Effector memory CD4-positive, alpha-beta T cell (primary cell): ENCODE measurements at regions not wholly inside any gene's neighbourhood (a gene's known extent, or its start where the extent isn't known, plus 50 kb on each side); places are given as distances from the start of the nearest gene placed in this dataset.

Experiments
- DNase-seq, 3 donors: peaks; one replicate each; pipeline ENCODE4 v3.0.0-alpha.2; 2020
- H3K27ac ChIP-seq: 2 replicates; pipeline ENCODE4 v1.7.0; 2013; ENCODE audit warnings: mild to moderate bottlenecking, low read length, moderate library complexity; ENCODE audit not compliant: insufficient read depth, poor library complexity, severe bottlenecking
- H3K27me3 ChIP-seq: replicated peaks from 2 replicates; pipeline ENCODE4 v1.7.0; 2013; ENCODE audit warnings: mild to moderate bottlenecking, low read length; ENCODE audit not compliant: insufficient read depth, control insufficient read depth, poor library complexity, severe bottlenecking
- H3K36me3 ChIP-seq: 2 replicates; pipeline ENCODE4 v1.7.0; 2013; ENCODE audit warnings: mild to moderate bottlenecking, low read length, moderate library complexity; ENCODE audit not compliant: control insufficient read depth, insufficient read depth
- H3K4me1 ChIP-seq: 2 replicates; pipeline ENCODE4 v1.7.0; 2013; ENCODE audit warnings: low read length, mild to moderate bottlenecking; ENCODE audit not compliant: control insufficient read depth, insufficient read depth, poor library complexity, severe bottlenecking
- H3K4me3 ChIP-seq: 2 replicates; pipeline ENCODE4 v1.7.0; 2013; ENCODE audit warnings: low read length, low read depth, mild to moderate bottlenecking; ENCODE audit not compliant: insufficient read depth, poor library complexity, severe bottlenecking
- H3K9me3 ChIP-seq: 2 replicates; pipeline ENCODE4 v1.7.0; 2013; ENCODE audit warnings: mild to moderate bottlenecking, low read length, moderate library complexity; ENCODE audit not compliant: control insufficient read depth

DNA sequence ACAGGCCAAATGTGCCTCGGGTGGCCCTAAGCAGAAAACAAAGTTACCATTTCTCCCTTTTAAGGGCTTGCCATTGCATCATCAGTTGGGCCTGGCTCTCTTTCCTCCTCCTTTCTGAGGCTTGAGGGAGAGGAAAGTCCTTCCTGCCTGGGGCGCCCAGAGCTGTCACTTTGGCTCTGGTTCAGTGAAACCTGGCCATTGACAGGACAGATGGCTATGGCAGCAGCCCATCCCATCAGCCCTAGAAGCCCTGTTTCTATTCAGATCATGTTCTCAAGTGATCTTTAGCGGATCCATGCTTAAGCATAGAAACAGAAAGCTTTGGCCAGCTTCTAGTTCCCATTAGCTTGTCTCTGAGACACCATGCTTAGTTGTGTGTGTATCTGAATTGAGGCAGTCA lies 293.4 kb downstream of the YTHDC2 start:
- DNase-seq = no peak

DNA sequence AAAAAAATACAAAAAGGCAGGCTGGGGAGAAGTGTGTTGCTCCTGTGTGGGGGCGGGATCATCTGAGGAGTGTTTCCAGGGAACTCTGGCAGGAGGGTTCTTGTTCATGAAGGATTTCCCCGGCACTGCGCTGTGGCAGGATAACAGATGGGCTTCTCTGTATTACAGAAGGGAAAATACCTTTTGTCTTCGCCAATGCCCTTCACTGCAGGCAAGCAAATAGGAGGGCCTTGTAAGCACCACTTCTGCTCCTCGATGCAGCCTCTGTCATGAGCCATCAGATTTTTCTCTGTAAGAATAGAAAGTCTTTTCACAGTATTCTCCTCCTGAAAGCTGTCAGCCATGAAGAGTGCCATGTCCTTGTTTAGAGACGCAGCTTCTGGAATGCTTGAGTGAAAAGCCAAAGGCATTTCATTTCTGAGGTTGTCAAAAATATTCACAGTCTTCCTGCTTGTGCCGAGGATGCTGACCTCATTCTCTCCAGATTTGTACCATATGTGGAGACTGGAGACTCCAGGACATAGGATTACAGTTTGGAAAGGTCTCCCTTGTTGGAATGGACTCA lies 294.0 kb downstream of the YTHDC2 start:
- Histone ChIP-seq H3K27ac (no peak overlapping the region), H3K4me1 (no peaks in the 10 kb centered on the region), H3K4me3 (no peak overlapping the region), H3K36me3 (no peaks in the 10 kb centered on the region), H3K9me3 (no peaks in the 10 kb centered on the region), H3K27me3 (no peaks in the 10 kb centered on the region)
- no peak for DNase-seq

More for the DNA sequence above, 293.4 kb downstream of the YTHDC2 start:
- Histone ChIP-seq H3K4me1 (no peaks in the 10 kb centered on the region), H3K9me3 (no peaks in the 10 kb centered on the region), H3K27ac (no peak overlapping the region), H3K4me3 (no peak overlapping the region), H3K36me3 (no peaks in the 10 kb centered on the region), H3K27me3 (no peaks in the 10 kb centered on the region)

DNA sequence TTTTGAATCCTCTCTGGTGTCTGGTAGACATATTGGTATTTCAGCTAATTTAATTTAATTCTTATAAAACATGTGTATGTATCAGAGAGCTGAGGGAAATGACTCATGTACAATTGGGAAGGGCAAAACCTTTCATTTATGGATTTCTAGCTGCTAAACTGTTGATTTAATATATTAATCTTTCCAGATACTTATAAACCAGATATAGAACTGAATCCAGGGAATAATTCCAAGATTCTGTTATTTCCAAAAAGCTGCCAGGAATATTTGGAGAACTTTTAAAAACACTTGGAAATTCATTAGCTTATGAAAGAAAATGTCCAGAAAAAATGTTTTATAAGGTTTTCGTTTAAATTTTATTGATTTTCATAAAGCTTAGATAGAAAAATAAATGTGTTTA lies 295.5 kb downstream of the YTHDC2 start:
- H3K9me3 ChIP-seq = no peaks in the 10 kb centered on the region

DNA sequence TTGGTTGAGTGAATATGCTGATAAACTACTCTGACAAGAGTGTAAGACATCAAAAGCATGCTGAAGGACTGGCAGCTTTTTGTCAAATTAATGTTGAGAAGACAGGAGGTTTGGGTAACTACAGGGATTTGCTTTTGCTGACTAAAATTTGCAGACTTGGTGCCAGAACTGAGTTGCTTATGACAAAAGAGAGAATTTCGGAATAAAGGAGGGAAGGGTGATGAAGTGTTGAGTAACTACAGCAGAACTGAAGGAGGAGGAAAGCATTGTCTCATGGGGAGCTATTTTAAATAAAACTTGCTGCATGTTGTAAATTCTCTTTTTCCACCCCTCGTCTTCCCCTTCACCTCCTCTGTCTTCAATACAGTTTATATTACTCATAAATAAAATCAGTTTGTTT lies 296.1 kb downstream of the YTHDC2 start:
- no peaks in the 10 kb centered on the region for H3K9me3 ChIP-seq
- H3K4me3 ChIP-seq = no peak overlapping the region
- H3K4me1 ChIP-seq = no peaks in the 10 kb centered on the region
- no peaks in the 10 kb centered on the region for H3K27me3 ChIP-seq
- H3K36me3 ChIP-seq = no peaks in the 10 kb centered on the region
- no peak for DNase-seq
- no peak overlapping the region for H3K27ac ChIP-seq

More for the DNA sequence above, 295.5 kb downstream of the YTHDC2 start:
- no peak for DNase-seq
- Histone ChIP-seq H3K4me1 (no peaks in the 10 kb centered on the region), H3K4me3 (no peak overlapping the region), H3K27me3 (no peaks in the 10 kb centered on the region), H3K36me3 (no peaks in the 10 kb centered on the region), H3K27ac (no peak overlapping the region)

DNA sequence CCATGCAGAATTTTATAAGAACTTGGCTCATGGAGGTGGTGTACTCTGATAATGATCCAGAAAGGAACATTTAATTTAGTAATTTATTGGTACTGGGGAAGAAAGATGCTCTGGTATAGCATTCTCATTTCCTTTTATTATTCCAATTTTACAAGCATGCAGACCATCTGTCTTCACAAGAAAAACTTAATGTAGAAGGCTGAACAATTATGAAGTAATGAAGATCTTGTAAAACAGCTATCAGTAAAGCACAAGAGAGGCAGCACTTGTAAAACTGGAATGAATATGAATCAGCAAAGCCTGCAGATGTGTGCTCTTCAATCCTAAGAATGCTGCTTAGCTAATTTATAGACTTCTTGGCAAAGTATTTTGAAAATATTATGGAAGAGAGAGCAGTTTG lies 300.0 kb downstream of the YTHDC2 start:
- no peaks in the 10 kb centered on the region for H3K9me3 ChIP-seq
- no peak for DNase-seq
- H3K4me1 ChIP-seq = no peaks in the 10 kb centered on the region
- no peaks in the 10 kb centered on the region for H3K27me3 ChIP-seq
- no peak overlapping the region for H3K4me3 ChIP-seq
- H3K27ac ChIP-seq = no peak overlapping the region
- H3K36me3 ChIP-seq = no peaks in the 10 kb centered on the region

DNA sequence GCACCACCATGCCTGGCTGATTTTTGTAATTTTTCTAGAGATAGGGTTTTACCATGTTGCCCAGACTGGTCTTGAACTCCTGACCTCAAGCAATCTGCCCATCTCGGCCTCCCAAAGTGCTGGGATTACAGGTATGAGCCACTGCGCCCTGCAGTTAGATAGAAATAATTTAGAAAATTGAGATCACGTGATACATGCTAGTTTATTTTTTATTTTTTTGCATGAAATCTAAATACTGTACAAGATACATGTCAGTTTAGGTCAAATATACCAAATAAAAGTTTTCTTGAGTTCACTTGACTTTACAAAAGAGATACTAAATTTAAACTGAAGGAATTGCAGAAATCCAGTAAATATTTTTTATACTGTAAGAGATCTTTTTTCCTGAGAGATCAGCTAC lies 304.2 kb downstream of the YTHDC2 start:
- Histone ChIP-seq H3K4me3 (no peak overlapping the region), H3K27ac (no peak overlapping the region), H3K4me1 (no peaks in the 10 kb centered on the region), H3K36me3 (no peaks in the 10 kb centered on the region), H3K27me3 (no peaks in the 10 kb centered on the region), H3K9me3 (no peaks in the 10 kb centered on the region)
- DNase-seq = no peak

DNA sequence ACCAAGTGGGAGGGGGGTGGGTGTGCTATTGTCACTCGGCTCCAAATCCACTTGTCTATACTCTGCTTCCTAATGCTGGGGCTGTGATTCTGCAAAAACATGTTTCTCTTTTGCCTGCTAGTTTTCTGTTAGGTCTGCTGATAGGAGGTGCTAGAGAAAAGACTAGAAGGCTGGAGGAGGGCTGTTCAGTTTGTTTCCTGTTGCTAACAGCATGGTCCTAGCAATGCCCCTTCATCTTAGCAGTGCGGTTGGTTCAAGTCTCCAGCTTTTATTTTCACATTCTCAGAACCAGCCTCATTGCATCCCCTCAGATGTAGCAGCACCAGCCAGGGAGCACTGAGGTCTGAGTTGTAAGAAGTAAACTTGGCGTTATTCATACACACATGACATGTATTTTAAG lies 310.2 kb downstream of the YTHDC2 start:
- no peaks in the 10 kb centered on the region for H3K9me3 ChIP-seq
- H3K27ac ChIP-seq = no peak overlapping the region
- no peaks in the 10 kb centered on the region for H3K27me3 ChIP-seq
- H3K4me1 ChIP-seq = no peaks in the 10 kb centered on the region
- H3K36me3 ChIP-seq = no peaks in the 10 kb centered on the region
- no peak for DNase-seq
- no peak overlapping the region for H3K4me3 ChIP-seq

DNA sequence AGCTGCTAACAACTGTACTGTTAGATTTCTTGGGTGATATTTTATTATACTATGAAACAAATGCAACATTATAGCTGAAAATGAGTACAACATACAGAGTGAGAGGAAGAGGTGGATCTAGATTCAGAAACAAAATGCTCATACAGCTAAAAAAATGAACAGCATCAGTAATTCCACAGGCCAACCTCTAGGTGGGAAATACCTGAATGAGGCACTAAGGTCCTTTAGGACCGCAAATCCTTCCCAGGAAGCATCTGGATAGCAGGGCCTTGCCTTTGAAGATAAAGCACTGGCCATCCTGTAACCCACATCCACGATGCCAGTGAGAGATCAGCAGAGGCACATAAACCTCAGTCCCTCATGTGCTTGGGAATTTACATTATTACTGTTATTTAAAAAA lies 310.8 kb downstream of the YTHDC2 start:
- no peak for DNase-seq
- Histone ChIP-seq H3K9me3 (no peaks in the 10 kb centered on the region), H3K27me3 (no peaks in the 10 kb centered on the region)

DNA sequence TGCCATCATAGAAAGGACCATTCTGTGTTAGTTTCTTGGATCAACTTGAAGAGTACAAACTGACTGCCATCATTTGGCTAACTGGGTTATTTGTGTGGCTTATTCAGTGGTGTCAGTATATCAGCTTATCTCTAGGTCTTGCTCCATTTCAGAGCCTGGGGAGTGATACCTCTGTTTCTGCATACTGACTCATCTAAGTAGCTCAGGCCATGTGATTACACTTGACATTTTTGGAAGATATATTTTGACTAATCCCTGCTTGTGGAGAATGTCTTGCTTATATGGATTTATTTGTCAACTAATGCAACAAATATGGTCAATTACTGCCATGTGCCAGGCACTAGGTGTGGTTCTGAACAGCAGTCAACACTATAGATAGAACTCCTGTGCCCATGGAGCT lies 311.7 kb downstream of the YTHDC2 start:
- H3K4me1 ChIP-seq = no peaks in the 10 kb centered on the region
- H3K4me3 ChIP-seq = no peak overlapping the region
- H3K9me3 ChIP-seq = no peaks in the 10 kb centered on the region
- H3K27ac ChIP-seq = no peak overlapping the region
- H3K27me3 ChIP-seq = no peaks in the 10 kb centered on the region
- DNase-seq = no peak
- no peaks in the 10 kb centered on the region for H3K36me3 ChIP-seq

More for the DNA sequence above, 310.8 kb downstream of the YTHDC2 start:
- H3K36me3 ChIP-seq = no peaks in the 10 kb centered on the region
- H3K4me1 ChIP-seq = no peaks in the 10 kb centered on the region
- no peak overlapping the region for H3K27ac ChIP-seq
- H3K4me3 ChIP-seq = no peak overlapping the region

DNA sequence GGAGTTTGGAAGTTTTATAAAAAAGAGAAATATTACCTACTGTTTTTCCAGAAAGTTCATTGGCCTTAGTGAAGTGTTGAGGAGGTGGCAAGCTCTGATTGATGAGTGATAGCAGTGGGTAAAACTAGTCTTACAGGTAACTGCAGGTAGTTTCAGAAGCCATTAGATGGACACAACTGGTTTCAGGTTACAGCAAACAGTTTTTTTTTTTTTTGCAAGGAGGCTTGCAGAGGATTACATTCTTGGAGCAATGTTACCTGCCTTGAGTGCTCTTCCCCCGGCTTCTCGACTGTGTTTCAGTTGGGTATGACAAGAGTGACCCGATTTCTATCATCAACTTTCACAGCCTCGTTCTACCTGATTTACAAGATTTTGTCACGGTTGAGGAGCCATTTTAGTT lies 333.4 kb downstream of the YTHDC2 start:
- H3K9me3 ChIP-seq = no peaks in the 10 kb centered on the region
- H3K36me3 ChIP-seq = no peaks in the 10 kb centered on the region
- no peak overlapping the region for H3K4me3 ChIP-seq
- H3K4me1 ChIP-seq = no peaks in the 10 kb centered on the region
- H3K27ac ChIP-seq = no peak overlapping the region
- H3K27me3 ChIP-seq = no peaks in the 10 kb centered on the region
- DNase-seq = no peak
